ENCODE measurements at regions not wholly inside any gene's neighbourhood (a gene's known extent, or its start where the extent isn't known, plus 50 kb on each side); places are given as distances from the start of the nearest gene placed in this dataset.

GRCh38 chr13:53800011-53800410 is 771.4 kb downstream of the OLFM4 start:
- no peak for TF ChIP-seq CTCF (IDR thresholded peaks at IDR 0.05)
- intact Hi-C loops (cut with DNase I, micrococcal nuclease) = no loop called here
- ATAC-seq = no peak
- H3K9me3 ChIP-seq = no peaks in the 10 kb centered on the region
- DNase-seq = no peak
- no peaks in the 10 kb centered on the region for H3K36me3 ChIP-seq (ENCODE audit: low read depth)
- no peaks in the 10 kb centered on the region for H3K4me1 ChIP-seq (ENCODE audit: low read depth)
- no peak overlapping the region for H3K4me3 ChIP-seq

DNA sequence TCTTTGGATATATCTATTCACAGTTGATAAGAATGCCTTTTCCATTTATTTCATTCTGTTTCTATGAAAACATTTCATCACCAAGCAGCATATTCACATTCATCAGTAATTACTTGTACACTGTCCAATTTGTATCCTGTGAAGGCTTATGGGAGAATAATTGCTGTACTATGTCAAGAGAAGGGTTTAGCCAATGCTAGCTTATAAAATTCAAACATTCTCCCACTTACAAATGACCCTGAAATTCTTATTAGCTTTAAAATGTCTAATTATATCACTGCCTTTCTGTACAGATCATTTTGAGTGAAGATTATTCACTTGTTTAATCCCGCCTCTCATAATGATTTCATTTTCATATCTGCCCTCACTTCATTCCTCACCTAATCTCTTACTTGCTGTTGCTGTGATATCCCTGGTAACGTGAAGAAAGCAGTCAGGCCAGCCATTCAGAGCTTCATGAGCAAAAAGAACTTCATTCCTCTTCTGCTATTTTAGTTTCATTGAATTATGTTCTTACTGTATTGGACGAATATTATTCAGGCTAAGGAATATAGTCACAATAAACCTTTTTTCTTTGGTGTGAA is 778.7 kb downstream of the OLFM4 start:
- no peaks in the 10 kb centered on the region for H3K9me3 ChIP-seq
- H3K4me1 ChIP-seq (ENCODE audit: low read depth) = no peaks in the 10 kb centered on the region
- ATAC-seq = no peak
- H3K36me3 ChIP-seq (ENCODE audit: low read depth) = no peaks in the 10 kb centered on the region
- intact Hi-C loops (cut with DNase I, micrococcal nuclease) = no loop called here
- TF ChIP-seq CTCF (IDR thresholded peaks at IDR 0.05) = no peak
- DNase-seq = no peak
- no peak overlapping the region for H3K4me3 ChIP-seq

DNA sequence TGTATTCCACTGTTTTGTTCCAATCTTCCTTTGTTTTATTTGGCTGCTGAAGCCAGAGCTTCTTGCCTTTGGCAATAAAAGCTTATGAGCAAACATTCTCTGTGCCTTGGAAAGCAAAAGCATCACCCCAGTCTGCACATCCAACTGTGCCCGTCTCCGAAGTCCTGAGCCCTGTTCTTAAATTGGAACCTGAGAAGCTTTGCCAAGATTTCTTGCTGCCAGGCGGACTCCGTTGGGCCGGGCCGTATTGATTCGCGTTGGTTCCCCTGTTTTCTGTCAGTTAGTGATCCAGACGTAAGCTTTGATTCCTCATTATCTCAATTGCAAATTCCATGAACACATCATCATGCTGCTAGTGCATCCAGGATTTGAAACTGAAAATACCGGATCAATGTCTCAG is 793.0 kb downstream of the OLFM4 start:
- Histone ChIP-seq H3K4me1 (ENCODE audit: low read depth) (no peaks in the 10 kb centered on the region), H3K9me3 (no peaks in the 10 kb centered on the region), H3K4me3 (no peak overlapping the region), H3K36me3 (ENCODE audit: low read depth) (no peaks in the 10 kb centered on the region)
- ATAC-seq (no peak), DNase-seq (no peak)
- intact Hi-C loops (cut with DNase I, micrococcal nuclease) = no loop called here
- no peak for TF ChIP-seq CTCF (IDR thresholded peaks at IDR 0.05)

DNA sequence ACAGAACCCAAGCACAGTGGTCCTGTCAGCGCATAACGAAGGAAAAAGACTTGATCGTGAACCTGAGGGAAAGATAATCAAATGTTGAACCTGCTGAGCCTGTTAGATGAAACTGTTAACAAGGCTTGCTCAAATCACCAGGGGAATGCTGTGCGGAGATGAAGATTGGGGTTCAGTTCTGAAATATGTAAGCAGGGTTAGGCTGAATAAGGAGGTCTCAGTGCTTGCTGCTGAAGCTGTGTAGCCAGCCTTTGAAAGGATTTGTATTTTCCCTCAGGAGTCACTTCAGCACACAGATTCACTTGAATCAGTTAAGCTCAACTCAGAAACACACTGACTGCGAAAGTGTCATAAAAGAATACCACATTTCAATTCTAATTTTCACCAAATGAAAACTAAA is 793.5 kb downstream of the OLFM4 start:
- intact Hi-C loops (cut with DNase I, micrococcal nuclease) = no loop called here
- H3K36me3 ChIP-seq (ENCODE audit: low read depth) = no peaks in the 10 kb centered on the region
- no peaks in the 10 kb centered on the region for H3K4me1 ChIP-seq (ENCODE audit: low read depth)
- no peak overlapping the region for H3K4me3 ChIP-seq
- no peaks in the 10 kb centered on the region for H3K9me3 ChIP-seq
- DNase-seq (no peak), ATAC-seq (no peak)
- no peak for TF ChIP-seq CTCF (IDR thresholded peaks at IDR 0.05)

DNA sequence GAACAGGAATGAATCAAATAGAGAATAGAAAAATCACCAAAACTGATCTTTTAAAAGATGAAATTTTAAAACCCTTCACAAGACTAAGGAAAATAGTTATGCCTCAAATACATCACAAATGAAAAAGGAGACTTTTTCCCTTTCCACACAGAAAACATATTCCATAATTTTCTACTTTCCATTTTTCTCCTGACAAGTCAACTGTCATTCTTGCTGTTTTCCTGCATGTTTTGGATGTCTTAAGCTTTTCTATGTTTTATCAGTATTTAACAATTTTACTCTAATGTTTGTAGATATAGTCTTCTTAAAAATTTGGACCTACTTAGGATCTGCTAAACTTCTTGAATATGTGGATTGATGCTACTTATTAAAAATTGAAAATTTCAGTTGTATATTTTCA is 810.8 kb downstream of the OLFM4 start:
- TF ChIP-seq CTCF (IDR thresholded peaks at IDR 0.05) = no peak
- H3K9me3 ChIP-seq = peaks cover 17% of the 10 kb centered on the region
- intact Hi-C loops (cut with DNase I, micrococcal nuclease) = no loop called here
- ATAC-seq (no peak), DNase-seq (no peak)
- H3K4me1 ChIP-seq (ENCODE audit: low read depth) = no peaks in the 10 kb centered on the region
- no peak overlapping the region for H3K4me3 ChIP-seq
- no peaks in the 10 kb centered on the region for H3K36me3 ChIP-seq (ENCODE audit: low read depth)
